NCI-H226 (cell line): ENCODE measurements at regions not wholly inside any gene's neighbourhood (a gene's known extent, or its start where the extent isn't known, plus 50 kb on each side); places are given as distances from the start of the nearest gene placed in this dataset.

Source experiments
- DNase-seq: peaks from one replicate; pipeline ENCODE4 v3.0.0-alpha.2; 2015

GRCh38 chr2:65820454-65820853 lies 388.1 kb upstream of the SPRED2 start:
- DNase-seq = no peak

GRCh38 chr2:65819963-65820362 lies 387.6 kb upstream of the SPRED2 start:
- DNase-seq = no peak

GRCh38 chr2:65818873-65819451 lies 386.6 kb upstream of the SPRED2 start:
- peak; percentile 46 for DNase-seq

GRCh38 chr2:65813631-65814173 lies 381.3 kb upstream of the SPRED2 start:
- DNase-seq = no peak

GRCh38 chr2:65812887-65813286 lies 380.5 kb upstream of the SPRED2 start:
- DNase-seq = no peak

- no peak for DNase-seq
These were observed 375.5 kb upstream of the SPRED2 start for GRCh38 chr2:65807942-65808341.

- no peak for DNase-seq
These were observed 372.4 kb upstream of the SPRED2 start for GRCh38 chr2:65804777-65805176.

- DNase-seq = no peak
These were observed 370.0 kb upstream of the SPRED2 start for GRCh38 chr2:65802298-65802942.

GRCh38 chr2:65800998-65801397 lies 368.6 kb upstream of the SPRED2 start:
- DNase-seq = no peak

GRCh38 chr2:65799141-65799854 lies 366.9 kb upstream of the SPRED2 start:
- no peak for DNase-seq

- no peak for DNase-seq
These were observed 366.2 kb upstream of the SPRED2 start for GRCh38 chr2:65798641-65799040.

GRCh38 chr2:65794994-65795393 lies 362.6 kb upstream of the SPRED2 start:
- no peak for DNase-seq

GRCh38 chr2:65791404-65791975 lies 359.1 kb upstream of the SPRED2 start:
- DNase-seq = no peak

- no peak for DNase-seq
These were observed 358.2 kb upstream of the SPRED2 start for GRCh38 chr2:65790676-65790935.

GRCh38 chr2:65789923-65790675 lies 357.7 kb upstream of the SPRED2 start:
- no peak for DNase-seq

- no peak for DNase-seq
These were observed 356.2 kb upstream of the SPRED2 start for GRCh38 chr2:65788556-65788955.

- no peak for DNase-seq
These were observed 354.4 kb upstream of the SPRED2 start for GRCh38 chr2:65786765-65787164.

GRCh38 chr2:65786007-65786717 lies 353.8 kb upstream of the SPRED2 start:
- DNase-seq = no peak

GRCh38 chr2:65782996-65783650 lies 350.7 kb upstream of the SPRED2 start:
- DNase-seq = no peak

GRCh38 chr2:65782186-65782585 lies 349.8 kb upstream of the SPRED2 start:
- DNase-seq = no peak

GRCh38 chr2:65781756-65782155 lies 349.4 kb upstream of the SPRED2 start:
- no peak for DNase-seq

- no peak for DNase-seq
These were observed 346.6 kb upstream of the SPRED2 start for GRCh38 chr2:65779021-65779420.
